GM10248 (cell line): ENCODE measurements at regions not wholly inside any gene's neighbourhood (a gene's known extent, or its start where the extent isn't known, plus 50 kb on each side); places are given as distances from the start of the nearest gene placed in this dataset.
"Not testable (repeated sequence)": the region's sequence is repeated elsewhere in the genome, so short reads cannot be mapped to it uniquely, and the experiment has no call there.

ENCODE experiments used
- CTCF ChIA-PET: fragments of 300-600 bp; sonication (Branson Sonifier 250); formaldehyde crosslinking; extraction: SDS; loops from one replicate; lab custom pipeline; 2021; ENCODE audit warnings: antibody characterized with exemption; lab: Yijun Ruan, JAX
- POLR2A ChIA-PET: fragments of 350-650 bp; sonication (Branson Sonifier 250); formaldehyde crosslinking; extraction: SDS; loops from one replicate; lab custom pipeline; 2020; ENCODE audit warnings: antibody characterized with exemption; lab: Yijun Ruan, JAX
- DNase-seq: peaks from one replicate; pipeline ENCODE4 v3.0.0; 2012; ENCODE audit errors: extremely low spot score
- CTCF ChIP-seq: IDR thresholded peaks from 2 replicates; pipeline ENCODE4 v1.5.1; 2012; ENCODE audit warnings: mild to moderate bottlenecking, low read depth; ENCODE audit errors: extremely low read depth, missing control alignments, control extremely low read depth

GRCh38 chr11:128040603-128041002, 546.8 kb downstream of the ETS1 start:
- TF ChIP-seq CTCF: no peak
- DNase-seq: no peak
- POLR2A ChIA-PET: no interaction called here
- CTCF ChIA-PET: no interaction called here

GRCh38 chr11:128039140-128040021, 548.0 kb downstream of the ETS1 start:
- no peak for DNase-seq
- ChIA-PET POLR2A (no interaction called here), CTCF (interaction anchor here (1.0 to 2.6 kb wide), 2 partner anchors 48 to 118 kb away, joined by 3 to 9 read pairs; no protein-coding TSS in a partner anchor)
- TF ChIP-seq CTCF: no peak

GRCh38 chr11:128036556-128037093, 550.7 kb downstream of the ETS1 start:
- POLR2A ChIA-PET: no interaction called here
- TF ChIP-seq CTCF: no peak
- CTCF ChIA-PET: interaction anchor here (0.7 to 0.8 kb wide), 2 partner anchors 12 to 121 kb away, joined by 3 read pairs; no protein-coding TSS in a partner anchor
- DNase-seq: no peak

- no peak for TF ChIP-seq CTCF
- ChIA-PET POLR2A (no interaction called here), CTCF (no interaction called here)
- no peak for DNase-seq
Observed at GRCh38 chr11:128036006-128036405, 551.4 kb downstream of the ETS1 start.

- CTCF ChIA-PET: interaction anchor here (0.7 to 2.4 kb wide), 10 partner anchors 10 to 804 kb away, joined by 3 to 24 read pairs (median 4); no protein-coding TSS in a partner anchor
- POLR2A ChIA-PET: not testable (repeated sequence)
- peak; percentile 78 for TF ChIP-seq CTCF
Observed at GRCh38 chr11:128031538-128032134, 555.7 kb downstream of the ETS1 start.

GRCh38 chr11:128029219-128029722, 558.1 kb downstream of the ETS1 start:
- TF ChIP-seq CTCF: no peak
- ChIA-PET POLR2A (no interaction called here), CTCF (interaction anchor here (0.7 to 2.0 kb wide), 11 partner anchors 8 to 927 kb away, joined by 3 to 13 read pairs (median 4); no protein-coding TSS in a partner anchor)
- DNase-seq: no peak

More at GRCh38 chr11:128031538-128032134, 555.7 kb downstream of the ETS1 start:
- DNase-seq: peak; percentile 60
